Pons (tissue), 1 donor: ENCODE measurements at regions not wholly inside any gene's neighbourhood (a gene's known extent, or its start where the extent isn't known, plus 50 kb on each side); places are given as distances from the start of the nearest gene placed in this dataset.
"Not testable (repeated sequence)": the region's sequence is repeated elsewhere in the genome, so short reads cannot be mapped to it uniquely, and the experiment has no call there.

Experiments used
- DNase-seq: peaks from one replicate; pipeline ENCODE4 v3.0.0-alpha.2; 2016; ENCODE audit warnings: low spot score

DNA sequence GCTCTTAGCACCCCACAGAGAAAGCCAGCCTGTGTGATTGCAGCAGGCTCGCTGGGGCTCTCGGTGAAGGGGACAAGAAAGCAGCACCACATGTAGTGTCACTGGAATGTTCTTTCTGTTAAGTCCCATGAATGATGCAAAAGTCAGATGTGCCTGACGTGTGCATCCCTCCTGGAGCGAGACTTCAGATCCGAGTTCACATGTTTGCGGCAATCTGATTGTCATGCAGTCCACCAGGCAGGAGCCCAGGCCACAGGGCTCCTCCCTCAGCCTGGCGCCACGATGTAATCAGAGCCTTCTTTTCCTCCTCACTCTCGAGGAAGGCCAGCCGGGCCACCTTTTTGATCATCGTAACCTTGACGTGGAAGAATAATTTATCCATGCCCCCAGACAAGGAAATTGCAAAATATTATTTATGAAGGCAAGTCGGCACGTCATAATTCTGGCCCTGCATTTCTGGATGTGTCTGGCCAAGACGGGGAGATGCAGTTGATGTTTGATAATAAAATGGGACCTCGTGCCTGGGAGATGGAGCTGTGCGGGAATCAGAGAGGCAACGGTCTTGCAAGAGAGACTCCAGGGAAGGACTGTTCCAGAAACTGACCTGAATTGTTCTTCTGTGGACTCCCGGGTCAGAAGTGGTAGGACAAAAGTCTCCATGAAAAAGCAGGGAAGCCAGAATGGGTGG, 214.6 kb downstream of the PHETA1 start:
- DNase-seq = no peak

DNA sequence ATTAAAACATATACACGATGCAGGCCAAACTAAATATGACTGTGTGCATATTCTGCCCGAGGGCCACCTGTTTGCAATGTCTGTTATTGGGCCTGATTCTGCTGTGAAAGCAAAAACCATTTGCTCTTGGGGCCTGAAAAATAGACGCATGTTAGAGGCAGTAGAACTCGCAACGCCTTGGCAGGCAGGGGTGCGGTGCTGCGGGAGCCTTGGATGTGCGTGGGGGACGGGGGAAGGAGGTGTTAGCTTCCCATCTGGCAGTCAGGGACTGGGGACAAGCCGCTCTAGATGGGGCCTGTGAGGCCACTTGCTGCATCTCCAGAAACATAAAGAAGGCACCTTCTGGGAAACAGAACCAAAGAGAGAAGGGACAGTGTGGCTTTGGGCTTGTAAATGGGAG, 216.3 kb downstream of the PHETA1 start:
- DNase-seq = no peak

DNA sequence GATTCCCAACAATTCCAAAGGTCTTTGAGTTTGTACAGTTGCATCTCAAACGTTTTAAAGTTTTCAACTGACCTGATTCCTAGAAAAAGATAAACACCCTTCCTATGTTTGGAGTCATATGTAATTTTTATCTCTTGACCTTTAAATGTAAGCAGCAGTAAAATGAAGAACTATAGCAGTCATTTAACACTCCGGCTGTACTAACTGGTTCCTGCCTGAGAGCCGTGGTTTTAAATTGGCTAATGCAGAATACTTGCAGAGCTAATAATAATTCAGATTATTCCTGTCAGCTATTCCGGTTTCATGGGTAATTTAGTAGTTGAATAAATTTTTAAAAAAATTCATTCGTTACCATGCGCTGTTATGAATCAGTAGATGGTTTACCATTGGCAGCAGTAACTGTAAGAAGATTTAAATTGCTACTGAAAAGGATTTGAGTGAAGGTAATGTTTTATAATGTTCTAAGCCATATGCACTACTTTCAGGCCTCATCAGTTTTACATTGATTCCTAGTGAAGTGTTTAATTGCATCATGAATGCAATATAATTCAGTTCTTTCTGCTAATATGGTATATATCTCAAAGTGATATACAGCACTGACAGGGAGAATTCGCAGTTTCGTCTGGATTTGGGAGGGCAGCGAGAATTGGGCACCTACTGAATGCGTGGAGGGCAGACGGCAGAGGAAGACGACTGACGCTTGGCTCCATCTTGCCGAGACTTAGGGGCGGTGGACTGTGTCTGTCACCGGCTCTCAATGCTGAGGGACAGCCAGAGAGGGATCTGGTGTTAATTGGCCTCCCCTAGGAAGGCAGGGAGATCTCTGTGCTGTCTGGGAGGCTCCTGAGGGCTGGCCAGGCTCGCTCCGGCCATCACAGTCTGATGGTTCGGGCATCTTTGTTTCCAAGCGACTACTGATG, 217.7 kb downstream of the PHETA1 start:
- no peak for DNase-seq

DNA sequence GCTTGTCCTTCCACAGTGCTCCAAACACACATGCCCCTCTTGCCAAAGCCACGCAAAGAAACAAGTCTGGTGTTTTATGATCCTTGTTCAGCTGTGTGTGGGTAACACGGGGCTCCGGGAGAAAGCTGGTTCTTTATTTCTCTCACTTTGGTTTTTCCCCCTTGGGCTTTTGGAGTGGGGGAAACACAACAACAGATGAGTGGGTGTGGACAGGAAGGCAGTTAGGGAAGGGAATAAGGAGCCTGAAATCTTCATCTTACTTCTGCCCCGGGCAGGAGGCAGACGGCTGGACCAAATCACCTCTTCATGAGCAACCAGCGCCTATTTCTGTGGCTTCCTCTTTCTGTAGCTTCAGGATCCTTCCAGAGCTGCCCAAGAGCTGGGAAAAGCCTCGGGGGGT, 218.5 kb downstream of the PHETA1 start:
- peak; percentile 22 for DNase-seq

DNA sequence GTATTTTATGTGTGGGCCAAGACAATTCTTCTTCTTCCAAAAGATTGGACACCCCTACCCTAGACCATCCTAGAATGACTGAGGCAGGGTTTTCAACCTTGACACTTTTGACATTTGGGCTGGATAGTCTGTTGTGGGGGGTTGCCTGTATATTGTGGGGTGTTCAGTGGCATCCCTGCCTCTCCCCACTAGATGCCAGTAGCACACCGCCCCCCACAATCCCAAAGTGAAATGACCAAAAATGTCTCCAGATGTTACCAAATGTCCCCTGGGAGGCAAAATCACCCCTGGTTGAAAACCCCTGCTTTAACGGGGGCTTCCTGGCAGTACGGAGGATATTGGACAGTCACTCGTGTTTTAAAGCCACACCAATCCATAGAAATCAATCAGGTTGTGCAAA, 219.6 kb downstream of the PHETA1 start:
- DNase-seq = no peak

DNA sequence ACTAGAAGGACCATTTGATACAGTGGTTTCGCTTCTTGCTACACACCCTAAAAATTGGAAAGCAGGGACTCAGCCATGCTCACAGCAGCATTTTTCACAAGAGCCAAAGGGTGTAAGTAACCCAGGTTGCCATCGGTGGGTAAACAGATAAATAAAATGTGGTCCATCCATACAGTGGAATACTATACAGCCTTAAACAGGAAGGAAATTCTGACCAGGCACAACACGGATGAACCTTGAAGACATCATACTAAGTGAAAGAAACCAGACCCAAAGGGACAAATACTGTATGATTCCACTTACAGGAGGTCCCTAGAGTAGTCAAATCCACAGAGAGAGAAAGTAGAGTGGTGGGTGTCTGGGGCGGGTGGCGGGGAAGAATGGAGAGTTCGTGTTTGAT, 220.9 kb downstream of the PHETA1 start:
- DNase-seq = no peak

DNA sequence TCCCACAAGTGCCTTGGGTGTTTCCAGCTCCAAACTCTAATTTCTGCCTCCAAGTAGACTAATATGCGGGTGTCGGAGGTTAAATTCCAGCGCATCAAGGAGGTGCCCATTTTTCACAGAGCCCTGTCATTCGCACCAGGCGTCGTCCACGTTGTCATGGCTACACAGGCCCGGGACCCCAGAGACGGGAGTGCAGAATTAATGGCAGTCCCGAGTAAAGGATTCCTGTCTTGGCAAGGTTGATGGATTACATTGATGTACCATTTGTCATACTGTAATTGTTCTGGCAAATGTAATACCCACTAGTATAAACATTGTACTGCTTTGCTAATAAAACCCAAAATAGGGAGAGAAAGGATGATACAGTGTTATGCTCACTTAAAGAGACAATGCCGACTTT, 222.9 kb upstream of the MYL2 start:
- no peak for DNase-seq

DNA sequence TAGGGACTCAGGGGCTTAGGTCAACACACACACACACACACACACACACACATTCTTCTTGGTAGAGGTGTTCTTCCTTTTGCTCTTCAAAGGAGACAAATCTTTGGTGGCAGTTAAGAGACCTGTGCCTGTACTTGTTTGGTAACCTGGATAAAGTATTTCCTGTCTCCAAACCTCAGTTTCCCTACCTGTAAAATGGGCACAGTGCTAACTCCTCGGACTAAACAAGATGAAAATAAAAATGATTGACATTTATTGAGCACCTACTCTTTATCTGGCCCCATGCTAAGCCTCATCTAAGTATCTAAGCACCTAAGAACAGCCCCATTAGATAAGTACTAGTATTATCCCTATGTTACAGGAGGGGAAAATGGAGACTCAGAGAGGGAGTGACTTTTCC, 220.8 kb upstream of the MYL2 start:
- no peak for DNase-seq

DNA sequence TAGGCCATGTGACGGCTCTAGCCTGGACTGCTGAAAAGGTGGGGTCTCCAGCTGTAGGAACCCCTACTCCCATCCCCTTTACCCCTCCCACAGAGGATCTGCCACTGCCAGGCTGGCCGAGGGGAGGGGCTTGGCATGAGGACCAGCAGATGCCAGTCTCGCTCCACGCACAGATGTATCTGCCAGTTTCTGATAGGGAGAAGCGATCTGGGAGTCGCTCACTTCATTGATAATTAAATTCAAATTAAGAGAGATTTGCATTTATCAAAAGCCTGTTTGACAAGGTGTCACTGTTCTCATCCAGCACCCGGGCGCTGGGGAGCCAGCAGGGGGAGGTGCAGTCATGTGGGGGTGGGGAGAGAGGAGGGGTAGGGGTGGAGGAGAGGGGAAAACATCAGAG, 217.6 kb upstream of the MYL2 start:
- DNase-seq = no peak

DNA sequence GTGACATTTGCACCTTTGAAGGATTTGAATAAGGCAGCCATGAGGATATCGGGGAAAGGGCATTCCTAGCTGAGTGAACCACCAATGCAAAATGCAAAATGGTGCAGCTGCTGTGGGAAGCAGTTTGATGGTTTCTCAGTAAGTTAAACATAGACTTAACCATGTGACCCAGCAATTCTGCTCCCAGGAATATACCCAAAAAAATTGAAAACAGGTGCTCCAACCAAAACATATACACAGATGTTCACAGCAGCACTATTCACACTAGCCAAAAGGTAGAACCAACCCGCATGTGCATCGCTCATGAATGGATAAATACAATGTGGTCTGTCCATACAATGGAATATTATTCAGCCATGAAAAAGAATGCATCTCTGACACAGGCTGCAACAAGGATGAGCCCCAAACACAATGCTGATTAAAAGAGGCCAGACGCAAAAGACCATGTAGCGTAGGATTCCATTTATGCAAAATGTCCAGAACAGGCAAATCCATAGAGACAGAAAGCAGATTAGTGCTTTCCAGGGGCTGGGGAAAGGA, 215.0 kb upstream of the MYL2 start:
- DNase-seq = no peak

DNA sequence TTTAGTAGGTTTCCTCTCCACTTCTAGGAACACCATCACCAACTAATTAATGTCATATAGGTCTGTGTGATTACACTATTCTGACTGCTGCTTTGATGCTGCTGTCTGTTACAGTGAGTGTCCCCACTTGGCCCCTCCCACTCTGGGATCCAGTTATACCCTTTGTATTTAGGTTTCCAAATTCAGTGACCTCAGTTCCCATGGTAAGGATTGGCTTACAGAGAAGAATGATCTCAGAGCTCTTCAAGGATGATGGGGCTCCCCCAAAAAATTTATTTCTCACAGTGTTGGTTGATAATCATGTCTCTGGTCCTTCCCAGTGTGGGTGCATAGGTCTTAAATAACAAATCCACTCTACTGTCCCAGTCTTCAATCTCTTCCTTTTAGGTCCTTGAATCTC, 210.0 kb upstream of the MYL2 start:
- no peak for DNase-seq

DNA sequence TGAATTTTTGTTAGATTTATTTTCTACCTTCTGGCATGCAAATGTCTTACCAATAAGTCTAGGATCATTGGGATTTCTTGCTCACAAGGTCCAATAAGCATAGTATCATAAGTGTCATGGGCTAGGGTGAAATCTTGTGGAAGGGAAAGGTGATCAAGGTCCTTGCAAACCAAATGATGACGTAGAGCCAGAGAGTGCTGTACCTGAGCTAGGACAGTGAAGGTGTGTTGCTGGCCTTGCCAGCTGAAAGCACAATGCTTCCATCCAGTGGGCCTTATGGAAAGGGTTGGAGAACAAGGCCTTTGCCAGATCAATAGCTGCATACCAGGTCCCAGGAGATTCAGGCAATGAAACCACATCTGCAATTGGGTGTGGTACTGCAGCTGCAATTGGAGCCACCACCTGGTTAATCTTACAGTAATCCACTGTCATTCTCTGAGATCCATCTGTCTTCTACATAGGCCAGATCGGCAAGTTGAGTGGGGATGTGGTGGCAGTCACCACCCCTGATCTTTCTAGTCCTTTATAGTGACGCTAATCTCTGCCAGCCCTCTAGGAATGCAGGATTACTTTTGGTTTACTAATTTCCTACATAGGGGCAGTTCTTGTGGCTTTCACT, 208.9 kb upstream of the MYL2 start:
- DNase-seq = no peak

DNA sequence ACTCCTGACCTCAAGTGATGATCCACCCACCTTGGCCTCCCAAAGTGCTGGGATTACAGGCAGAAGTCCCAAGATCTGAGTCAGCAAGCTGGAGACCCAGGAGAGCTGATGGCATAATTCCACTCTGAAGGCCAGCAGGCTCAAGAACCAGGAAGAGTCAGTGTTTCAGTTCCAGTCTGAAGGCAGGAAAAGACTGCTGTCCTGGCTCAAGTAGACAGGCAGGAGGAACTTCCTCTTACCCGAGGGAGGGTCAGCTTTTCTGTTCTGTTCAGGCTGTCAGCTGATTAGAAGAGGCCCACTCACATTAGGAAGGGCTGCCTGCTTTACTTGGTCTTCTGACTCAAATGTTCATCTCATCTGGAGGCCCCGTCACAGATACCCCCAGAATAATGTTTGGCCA, 206.0 kb upstream of the MYL2 start:
- DNase-seq = peak; percentile 74

DNA sequence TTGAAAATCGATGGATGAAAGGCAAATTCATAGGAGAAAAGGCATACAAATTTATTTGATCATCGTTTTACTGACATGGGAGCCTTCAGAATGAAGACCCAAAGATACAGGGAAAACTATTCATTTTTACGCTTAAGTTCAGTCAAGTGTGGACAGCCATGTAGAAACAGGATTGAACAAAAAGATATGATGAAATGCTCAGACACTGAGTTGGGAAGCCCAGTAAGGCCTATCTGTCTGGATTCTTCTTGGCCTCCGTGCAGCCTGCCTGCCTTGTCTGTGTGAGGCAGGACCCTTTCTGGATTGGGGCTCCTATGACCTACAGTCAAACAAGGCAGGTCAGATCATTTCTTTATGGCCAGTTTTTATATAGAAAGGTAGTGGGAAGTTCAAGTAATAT, 203.8 kb upstream of the MYL2 start:
- no peak for DNase-seq

DNA sequence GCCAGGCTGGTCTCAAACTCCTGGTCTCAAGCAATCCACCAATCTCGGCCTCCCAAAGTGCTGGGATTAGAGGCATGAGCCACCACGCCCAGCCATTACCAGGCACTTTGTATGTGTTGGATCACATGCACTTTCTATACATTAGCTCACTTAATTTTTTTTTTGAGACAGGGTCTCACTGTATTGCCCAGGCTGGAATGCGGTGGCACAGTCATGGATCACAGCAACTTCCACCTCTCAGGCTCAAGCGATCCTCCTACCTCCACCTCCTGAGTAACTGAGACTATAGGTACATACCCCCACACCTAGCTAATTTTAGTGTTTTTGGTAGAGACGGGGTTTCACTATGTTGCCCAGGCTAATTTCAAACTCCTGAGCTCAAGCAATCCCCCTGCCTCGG, 203.0 kb upstream of the MYL2 start:
- no peak for DNase-seq

DNA sequence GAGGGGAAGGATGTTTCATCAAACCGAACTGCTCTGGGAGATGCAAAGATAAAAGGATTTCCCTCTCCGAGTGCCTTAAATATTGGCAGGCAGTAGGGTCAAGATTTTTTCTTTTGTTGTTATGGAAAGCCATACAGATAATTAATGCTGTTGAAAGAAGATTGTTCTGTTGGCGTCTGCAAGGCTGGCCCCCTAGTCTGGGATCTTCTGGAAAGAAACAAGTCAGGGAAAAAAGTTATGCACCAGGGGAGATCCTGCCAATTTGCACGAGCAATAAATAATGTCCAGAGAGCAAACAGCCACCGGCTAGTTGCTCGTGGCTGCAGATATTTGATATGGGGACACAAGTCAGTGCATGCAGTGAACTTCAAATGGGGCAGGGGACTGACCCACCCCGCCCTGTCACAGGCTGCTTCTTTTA, 202.1 kb upstream of the MYL2 start:
- no peak for DNase-seq

DNA sequence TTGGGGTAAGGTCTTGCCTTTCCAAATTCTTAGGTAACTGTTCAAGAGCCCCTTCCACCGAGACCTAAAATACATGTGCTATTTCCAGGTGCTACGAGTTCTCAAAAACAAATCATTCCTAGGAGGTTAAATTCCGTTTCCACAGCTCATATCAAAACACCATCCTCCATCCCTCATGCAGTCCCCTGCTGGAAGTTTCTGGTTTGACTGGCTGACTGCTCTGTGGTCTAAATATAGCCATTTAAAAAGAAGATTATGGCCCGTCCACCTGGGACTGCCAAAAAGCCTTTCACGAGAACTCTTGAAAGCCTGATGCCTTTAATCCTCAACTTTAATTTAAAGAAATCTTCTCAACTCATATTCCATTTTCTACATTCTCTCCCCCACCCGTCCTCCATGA, 201.5 kb upstream of the MYL2 start:
- DNase-seq = no peak

DNA sequence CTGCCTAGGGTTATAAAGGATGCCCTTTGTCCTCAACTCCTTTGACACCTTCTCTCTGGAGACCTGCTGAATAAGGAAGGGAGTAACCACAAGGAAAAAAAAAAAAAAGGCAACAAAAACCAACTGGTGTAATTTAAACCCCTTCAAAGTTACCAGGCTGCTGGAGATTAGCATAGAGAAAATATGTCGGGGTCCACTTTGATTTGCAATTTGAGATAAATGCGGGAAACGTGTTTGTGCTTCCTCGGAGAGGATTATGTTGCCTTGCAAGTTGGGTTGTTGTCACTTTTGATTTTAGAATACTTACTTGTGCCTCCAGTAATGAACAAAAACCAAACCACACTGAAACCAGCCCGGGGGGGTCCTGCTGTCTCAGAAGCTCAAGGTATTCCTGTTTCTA, 200.2 kb upstream of the MYL2 start:
- no peak for DNase-seq

DNA sequence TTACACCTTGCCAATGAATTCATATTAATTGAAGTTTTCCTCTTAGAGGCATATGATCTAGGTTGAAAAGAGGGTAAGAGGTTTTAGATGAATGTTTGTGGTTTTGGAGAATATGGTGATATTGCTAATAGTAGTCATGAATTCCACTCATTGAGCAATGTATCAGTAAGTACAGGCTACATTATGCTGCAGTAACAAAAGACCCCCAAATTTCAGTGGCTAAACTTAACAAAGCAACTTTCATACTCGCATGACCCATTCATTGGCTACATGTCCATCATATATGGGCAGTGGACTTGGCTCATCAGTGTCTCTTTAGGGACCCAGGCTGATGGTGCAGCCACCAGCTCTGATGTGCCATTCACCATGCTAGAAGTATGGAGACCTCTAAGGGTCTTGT, 196.6 kb upstream of the MYL2 start:
- no peak for DNase-seq

DNA sequence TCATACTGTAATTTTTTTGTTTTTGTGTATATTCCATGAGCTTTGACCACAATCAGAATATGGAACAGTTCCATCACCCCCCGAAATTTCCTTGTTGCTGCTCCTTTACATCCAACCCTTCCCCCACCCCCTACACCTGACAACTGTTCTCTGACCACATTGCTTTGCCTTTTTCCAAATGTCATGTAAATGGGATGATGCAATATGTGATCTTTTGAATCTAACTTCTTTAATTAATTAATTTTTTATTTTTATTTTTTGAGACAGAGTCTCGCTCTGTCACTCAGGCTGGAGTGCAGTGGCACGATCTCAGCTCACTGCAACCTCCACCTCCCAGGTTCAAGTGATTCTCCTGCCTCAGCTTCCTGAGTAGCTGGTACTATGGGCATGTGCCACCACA, 192.9 kb upstream of the MYL2 start:
- not testable (repeated sequence) for DNase-seq

DNA sequence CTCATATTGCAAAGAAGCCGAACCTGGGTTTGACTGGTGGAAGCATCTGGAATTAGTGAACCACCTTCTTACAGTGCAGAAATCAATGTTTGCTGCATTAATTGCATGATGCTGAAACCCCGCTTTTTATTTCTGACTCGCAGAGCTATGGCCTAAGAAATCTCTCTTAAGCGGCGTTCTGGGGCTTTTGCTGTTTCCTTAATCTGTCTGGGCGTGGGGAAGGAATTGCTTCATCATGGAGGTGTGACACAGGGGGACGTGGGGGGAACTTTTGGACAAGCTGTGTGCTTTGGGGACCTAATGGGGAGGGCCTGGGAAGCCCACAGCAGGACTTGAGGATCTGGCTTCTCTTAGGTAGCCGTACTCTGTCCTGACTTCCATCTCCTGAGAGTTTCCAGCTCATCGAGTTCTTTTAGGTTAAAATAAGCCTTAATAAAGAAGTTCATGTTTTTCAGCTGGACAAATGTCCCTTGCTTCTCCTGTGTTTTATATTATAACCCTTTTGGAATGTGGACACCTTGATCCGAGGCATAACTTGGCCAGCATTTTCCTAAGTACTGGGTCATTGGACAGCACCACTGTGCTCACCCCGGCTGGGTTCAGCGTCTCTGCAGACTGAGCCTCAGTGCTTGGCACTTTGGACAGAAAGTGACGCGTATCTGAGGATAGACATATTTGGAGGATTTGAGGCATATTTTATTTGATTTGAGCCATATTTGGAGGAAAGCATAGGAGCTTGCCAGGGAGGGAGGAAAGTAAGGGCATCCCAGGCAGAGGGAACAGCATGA, 192.1 kb upstream of the MYL2 start:
- DNase-seq = no peak

DNA sequence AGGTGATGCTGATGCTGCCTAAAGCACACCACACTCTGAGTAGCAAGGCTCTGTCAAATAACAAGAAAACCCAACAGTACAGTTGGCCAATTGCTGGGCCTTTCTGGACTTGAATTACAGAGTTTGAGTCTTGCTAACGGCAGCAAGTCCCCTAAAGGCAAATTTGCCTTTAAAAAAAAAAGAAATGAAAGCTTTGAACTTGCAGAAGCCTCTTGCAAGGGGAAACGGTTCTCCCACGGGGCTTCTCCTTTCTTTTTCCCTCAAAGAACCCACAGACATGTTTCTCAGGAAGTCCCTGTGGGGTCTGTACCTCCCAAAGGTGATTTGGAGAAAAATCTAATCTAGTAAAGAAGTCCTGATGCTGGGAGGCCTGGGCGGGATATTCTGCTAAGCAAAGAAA, 191.3 kb upstream of the MYL2 start:
- peak; percentile 14 for DNase-seq
